ENCODE measurements at regions not wholly inside any gene's neighbourhood (a gene's known extent, or its start where the extent isn't known, plus 50 kb on each side); places are given as distances from the start of the nearest gene placed in this dataset.

GRCh38 chr21:14603202-14603601, 57.1 kb upstream of the SAMSN1 start:
- DNase-seq, result peak; percentile 23 to 29

DNA sequence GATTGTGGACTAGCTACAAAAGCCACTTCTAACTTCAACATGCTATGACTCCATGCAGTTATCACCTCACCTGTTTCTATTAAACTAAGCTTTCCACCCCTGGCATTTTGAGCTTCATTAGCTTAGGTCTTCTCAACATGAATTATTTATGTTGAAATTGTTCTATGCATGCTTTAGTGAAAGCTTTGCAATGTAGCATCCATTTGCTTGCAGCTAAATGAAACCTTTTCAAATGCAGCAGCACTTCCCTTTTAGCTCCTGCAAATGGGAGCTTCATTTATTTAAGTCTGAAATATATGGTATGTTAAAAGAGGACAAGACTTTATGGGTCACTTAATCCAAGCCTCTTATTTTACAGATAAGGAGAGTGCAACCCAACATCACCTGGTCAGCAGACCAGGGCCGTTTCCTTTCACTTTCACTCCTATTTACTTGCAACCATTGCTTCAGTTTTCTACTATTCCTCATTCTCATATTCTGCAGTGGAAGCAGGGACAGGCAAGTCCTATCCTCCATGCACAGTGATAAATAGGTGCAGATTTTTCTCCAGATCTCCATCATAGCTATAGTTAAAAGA, 56.4 kb upstream of the SAMSN1 start:
- DNase-seq, result peak; percentile 50 to 69

GRCh38 chr21:14600569-14601297, 54.6 kb upstream of the SAMSN1 start:
- no peak for DNase-seq

DNA sequence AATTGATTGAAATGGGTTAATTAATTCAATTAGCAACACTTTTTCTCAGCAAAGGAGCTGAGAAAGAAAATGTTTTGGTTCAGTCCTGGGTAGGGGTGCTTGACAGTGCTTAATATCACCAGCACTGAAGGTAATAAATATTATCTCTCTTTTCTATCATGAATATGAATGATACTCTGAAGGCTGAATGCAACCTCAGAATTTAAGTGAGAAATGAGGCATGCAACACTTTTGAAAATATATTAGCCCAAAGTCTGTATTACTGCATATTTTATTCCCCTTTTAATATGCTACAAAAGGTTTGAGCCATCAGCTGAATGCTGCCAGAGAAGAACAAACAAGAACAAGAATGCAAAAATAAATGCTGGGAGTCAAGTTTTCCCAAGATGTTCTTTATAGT, 52.0 kb upstream of the SAMSN1 start:
- DNase-seq, result no peak
